ENCODE measurements at regions not wholly inside any gene's neighbourhood (a gene's known extent, or its start where the extent isn't known, plus 50 kb on each side); places are given as distances from the start of the nearest gene placed in this dataset.

DNA sequence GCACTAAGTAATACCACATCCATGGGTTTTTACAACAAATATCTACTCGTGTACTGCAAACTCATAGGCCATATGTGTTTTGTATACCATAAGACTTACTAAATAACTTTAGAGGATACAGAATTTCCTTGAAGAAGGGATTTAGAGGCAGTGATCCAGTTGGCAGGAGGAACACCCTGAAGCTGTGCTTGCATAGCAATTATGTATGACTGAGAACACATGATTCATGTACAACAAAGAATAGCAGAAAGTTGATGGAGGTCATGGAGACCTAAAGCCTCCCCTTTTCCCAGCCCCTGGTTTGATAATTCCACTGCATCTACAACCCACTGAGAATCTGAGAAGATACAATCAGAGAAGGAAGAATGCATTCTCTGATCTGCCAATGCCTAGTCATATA is 83.8 kb upstream of the PMFBP1 start:
- DNase-seq = no peak

DNA sequence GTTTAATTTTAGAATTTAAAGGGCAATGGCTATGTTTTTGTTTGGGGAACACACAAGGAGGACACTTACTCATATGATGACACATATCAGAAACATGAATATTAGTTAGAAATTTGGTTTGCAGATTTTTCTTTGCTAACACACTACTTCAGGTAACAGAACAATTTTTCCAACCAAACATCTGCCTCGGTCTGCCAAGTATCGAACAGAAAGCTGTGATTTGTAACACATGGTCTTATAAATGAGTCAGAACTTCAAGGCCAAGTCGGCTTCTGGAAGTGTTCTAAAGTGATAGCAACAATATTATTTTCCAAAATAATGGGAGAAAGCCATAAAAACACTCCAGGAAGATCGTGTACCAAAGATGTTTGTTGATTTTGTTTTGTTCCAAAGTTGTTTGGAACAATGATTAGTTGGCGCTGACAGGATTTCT is 75.9 kb upstream of the PMFBP1 start:
- no peak for DNase-seq

DNA sequence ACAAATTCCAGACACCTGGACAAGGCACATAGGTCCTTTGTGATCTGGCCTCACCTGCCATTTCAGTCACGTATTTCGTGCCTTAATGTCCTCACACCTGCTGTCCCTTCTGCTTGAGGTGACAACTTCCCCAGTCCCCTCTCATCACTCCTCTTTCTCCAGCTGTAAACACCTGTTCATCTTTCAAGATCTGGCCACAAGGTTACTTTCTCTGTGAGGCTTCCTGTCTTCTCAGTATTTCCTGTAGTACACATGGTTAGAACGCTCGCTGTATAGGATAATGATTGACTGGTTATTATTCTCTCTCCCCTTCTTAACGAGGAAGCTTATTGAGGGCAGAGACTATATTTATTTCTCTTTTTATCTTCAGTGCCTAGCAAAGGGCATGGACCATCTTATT is 74.5 kb upstream of the PMFBP1 start:
- DNase-seq = no peak

DNA sequence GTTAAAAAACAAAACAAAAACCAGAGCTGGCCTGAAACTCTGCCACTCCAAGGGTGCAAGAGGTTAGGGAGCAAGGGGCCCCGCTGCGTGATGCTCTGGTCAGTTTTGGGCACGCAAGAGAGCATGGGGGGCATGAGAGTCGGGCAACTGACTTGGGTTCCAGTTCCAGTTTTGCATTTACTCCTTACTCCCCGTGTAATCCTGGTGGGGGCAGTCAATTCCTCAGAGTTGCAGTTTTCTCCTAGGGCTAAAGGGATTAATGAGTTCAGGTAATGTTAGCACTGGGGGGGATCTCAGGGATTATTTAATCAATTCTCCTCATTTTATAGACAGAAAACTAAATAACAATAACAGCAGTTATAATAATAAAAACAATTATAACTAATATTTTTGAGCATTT is 72.9 kb upstream of the PMFBP1 start:
- peak; percentile 27 for DNase-seq

DNA sequence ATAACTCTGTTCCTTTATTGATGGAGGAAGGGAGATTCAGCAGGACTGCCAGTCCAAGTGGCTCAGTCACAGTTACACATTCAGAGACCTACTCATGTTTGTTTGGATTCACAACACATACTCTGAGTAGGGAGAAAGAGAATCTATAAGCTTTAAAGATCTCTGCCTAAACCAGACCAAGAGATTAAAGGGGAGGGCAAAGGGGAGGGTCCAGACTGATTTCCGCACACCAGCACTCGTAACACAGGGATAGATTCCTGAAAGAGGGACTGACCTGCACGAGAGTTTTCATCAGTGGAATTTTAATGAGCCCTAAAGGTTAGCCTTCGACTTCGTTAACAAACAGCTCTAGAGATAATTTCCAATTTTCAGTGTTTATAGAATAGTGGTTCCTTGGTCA is 71.7 kb upstream of the PMFBP1 start:
- no peak for DNase-seq

DNA sequence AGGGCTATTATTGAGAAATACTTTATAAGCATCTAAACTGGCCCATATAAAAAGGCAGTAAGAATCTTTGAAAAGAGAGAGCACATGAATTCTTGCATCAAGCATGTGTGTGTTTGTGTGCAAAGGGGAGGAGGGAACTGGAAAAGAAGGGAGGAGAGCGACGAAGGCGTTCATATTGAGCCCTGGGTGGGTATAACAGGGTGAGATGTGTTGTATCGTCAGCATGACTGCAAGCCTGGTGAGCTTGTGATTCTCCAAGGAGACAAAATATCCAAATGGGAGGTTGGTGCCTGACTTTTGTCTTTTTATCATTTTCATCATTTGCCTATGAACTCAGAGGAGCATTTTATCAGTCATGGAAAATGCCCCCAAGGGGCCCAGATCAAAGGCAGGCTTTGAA is 70.8 kb upstream of the PMFBP1 start:
- no peak for DNase-seq

DNA sequence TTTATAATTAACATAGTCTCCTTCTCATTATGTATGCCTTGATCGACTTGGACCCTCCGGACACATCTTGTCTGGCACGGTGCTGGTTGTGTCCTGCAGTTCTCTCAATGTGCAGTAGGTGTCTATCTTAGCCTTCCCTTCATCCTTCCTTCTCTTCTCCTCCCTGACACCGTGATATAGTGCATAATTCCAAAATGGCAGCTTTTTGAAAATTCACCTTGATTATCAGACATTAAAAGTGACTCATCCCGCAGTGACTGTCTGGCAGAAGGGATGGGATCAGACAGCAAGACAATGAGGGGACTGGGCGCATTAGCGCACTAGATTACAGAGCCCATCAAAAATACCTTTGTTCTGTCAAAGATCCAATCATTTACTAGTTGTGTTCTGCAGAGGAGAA is 70.0 kb upstream of the PMFBP1 start:
- no peak for DNase-seq

DNA sequence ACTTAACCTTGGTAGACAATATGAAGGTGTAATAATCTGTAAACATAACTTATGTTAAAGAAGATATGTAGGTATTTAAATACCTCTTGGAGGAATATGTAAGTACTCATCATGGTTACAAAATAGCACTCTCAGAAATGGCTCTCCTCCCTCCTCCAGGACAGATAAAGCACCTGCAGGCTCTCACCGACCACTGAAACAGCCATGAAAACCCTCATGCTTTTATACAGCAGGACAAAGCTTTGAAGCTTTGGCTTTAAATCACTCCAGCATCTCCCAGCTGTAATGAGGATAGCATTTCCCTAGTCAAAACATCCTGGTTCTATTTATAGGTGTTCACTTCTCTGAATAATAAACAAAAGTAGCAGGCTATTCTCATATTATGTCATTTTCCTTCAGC is 69.1 kb upstream of the PMFBP1 start:
- DNase-seq = no peak

DNA sequence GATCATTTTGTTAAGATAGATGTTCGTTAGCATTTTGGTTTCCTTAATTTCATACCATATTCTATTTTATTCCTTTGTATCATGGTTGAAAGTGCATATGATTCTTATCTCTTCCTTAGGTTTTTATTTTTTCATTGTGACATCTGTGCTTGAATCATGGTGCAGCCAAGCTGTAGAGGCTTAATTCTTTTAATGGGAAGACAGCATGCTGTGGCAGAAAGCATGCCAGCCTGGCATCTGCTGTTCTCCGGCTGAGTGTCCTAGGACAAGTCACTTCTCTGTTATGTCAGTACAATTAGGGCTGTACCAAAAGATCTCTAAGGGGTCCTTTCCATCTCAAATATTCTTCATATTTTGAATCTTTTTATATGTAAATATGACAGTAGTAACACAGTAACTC is 68.5 kb upstream of the PMFBP1 start:
- no peak for DNase-seq

DNA sequence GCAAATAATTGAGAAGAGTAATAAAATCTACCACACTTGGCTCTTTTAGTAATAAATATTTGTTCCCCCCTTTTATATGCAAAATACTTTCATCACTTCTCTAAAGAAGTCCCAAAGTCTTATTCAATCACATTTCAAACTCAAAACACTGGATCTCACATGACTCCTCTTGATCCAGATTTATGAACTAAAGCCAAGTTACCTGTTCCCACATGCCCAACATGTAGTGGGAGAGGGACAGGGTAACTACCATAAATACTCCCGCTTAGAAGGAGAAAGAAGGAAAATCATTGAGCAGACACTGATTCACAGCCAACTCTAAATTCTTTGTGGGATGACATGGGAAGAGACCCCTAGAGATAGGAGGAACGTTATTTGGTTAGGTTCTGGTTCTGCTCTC is 64.9 kb upstream of the PMFBP1 start:
- DNase-seq = no peak

DNA sequence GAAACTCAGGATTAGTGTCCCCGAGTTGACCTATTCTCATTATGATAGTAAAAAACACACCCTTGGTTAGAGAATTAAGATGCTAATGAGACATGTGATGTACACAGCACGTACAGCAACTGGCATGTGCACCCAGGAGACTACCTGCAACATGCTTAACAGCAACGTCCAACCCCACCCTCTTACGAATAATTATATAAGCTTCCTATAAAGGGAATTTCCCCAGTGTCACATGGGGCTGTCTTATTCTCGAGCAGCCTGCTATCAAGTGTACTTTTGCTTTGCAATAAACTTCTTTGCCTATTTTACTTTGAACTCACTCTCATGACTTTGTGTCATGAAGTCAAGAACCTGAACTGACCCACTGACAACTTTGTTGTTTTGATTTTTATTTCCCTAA is 62.4 kb upstream of the PMFBP1 start:
- no peak for DNase-seq

DNA sequence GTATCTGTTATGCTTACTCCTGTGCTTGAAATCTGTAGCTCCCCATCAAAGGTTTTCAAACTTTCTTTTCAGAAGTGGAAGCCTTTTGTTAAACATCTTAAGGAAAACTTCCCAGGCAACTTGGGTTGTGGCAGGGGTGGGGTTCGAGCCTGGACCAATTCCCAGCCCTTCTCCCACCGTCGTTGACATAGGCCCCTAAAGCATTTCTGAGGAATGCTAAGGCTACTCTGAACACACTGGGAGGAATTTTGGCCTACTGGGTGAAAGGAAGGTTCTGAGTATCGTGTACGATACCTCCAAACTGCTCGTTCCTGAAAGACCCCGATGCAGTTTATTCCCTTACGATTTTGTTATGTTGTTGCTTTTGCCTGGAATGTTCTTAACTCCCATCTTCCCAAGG is 56.1 kb upstream of the PMFBP1 start:
- no peak for DNase-seq

DNA sequence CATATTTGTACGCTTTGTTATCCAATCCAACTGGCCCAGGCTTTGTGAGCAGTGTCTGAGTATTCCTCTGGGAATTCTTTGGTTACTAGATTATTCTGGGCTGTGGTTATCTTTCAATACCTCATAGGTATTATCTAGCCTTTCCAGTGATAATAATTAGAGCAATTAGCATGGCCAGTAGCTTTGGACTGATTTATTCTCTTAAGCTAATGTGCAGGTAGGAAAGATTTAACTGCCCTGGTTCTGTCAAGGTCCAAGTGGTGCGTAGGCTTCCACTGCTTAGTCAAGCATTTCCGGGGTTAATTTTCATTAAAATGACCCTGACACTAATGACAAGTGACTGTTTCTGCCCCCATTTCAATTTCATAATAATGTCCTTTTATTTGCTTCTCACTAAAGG is 54.2 kb upstream of the PMFBP1 start:
- no peak for DNase-seq

DNA sequence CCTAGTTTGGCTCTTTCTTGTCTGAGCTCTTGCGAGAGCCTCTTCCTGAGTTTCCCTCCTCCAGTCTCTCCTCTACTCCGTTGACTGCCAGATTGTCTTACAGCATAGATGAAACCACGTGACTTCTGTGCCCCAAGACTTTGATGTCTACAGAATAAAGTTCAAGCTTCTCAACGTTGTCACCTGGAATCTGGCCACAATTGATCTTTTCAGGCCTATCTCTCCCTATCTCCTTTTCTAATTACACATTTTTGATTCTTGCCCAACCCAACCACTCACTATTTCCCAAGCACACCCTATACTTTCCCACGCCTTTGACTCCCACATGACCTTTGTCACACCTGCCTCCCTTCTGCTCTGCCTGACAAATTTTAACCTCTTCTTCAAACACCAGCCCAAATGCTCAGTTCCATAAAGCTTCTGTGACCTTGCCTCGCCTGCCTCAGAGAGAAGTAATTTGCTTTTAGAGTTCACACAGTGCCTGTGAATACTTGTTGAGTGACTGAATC is 52.4 kb upstream of the PMFBP1 start:
- no peak for DNase-seq

DNA sequence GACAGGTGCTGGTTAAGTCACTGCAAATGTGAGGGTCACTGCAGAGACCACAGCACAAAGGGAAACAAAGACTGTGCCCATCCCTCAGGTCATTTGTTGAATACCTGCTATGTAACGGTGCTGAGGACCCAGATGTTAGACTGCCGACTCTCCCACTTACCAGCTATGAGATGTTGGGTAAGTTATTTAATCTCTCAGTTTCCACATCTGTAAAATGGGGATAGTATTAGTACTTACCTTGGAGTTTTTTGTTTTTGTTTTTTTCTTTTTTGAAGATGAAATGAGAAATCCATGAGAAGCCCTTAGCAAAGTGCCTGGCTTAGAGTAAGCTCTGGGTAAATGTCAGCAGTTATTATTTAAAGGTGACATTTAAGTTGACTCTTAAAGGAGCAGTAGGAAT is 50.5 kb upstream of the PMFBP1 start:
- no peak for DNase-seq
